ENCODE measurements at regions not wholly inside any gene's neighbourhood (a gene's known extent, or its start where the extent isn't known, plus 50 kb on each side); places are given as distances from the start of the nearest gene placed in this dataset.

GRCh38 chr5:21185536-21185935, 1197.5 kb upstream of the CDH18 start:
- TF ChIP-seq SIX5 (IDR thresholded peaks at IDR 0.05; ENCODE audit: low read depth, low read length, severe bottlenecking) (no peak), USF2 (IDR thresholded peaks at IDR 0.05; ENCODE audit: borderline replicate concordance, low read depth, low read length) (no peak), ZNF384 (IDR thresholded peaks at IDR 0.05; ENCODE audit: borderline replicate concordance, low read depth, low read length) (no peak), CTCF (IDR thresholded peaks at IDR 0.05 in 2 of 3, conservative IDR thresholded peaks at IDR 0.05 in 1 of 3; ENCODE audit: control insufficient read depth in 2 of 3, extremely low read depth in 1 of 3, insufficient read depth in 1 of 3, low read depth in 3 of 3, low read length in 3 of 3) (no peak), BRCA1 (IDR thresholded peaks at IDR 0.05; ENCODE audit: low read depth, low read length) (no peak), POLR2A (IDR thresholded peaks at IDR 0.05; ENCODE audit: low read depth, low read length) (no peak), SUZ12 (IDR thresholded peaks at IDR 0.05; ENCODE audit: unreplicated experiment) (no peak), USF1 (IDR thresholded peaks at IDR 0.05; ENCODE audit: borderline replicate concordance, extremely low read length, insufficient read depth, low read depth, low read length) (no peak), RAD51 (IDR thresholded peaks at IDR 0.05) (no peak), EZH2 (IDR thresholded peaks at IDR 0.05; ENCODE audit: borderline replicate concordance, control insufficient read depth, low read depth, low read length) (no peak), NFXL1 (IDR thresholded peaks at IDR 0.05; ENCODE audit: borderline replicate concordance) (no peak), ETV6 (conservative IDR thresholded peaks at IDR 0.05 in 1 of 2, IDR thresholded peaks at IDR 0.05 in 1 of 2; ENCODE audit: borderline replicate concordance in 1 of 2, low read depth in 1 of 2) (no peak)

Data from GM12878 (cell line).